CD4-positive, alpha-beta T cell treated with Interleukin-21 for 1 hour (primary cell): ENCODE measurements at regions not wholly inside any gene's neighbourhood (a gene's known extent, or its start where the extent isn't known, plus 50 kb on each side); places are given as distances from the start of the nearest gene placed in this dataset.
A peak's percentile ranks its signal among the peaks of the same experiment; 100 is the strongest.
"Not testable (repeated sequence)": the region's sequence is repeated elsewhere in the genome, so short reads cannot be mapped to it uniquely, and the experiment has no call there.

Experiments
- DNase-seq: peaks from one replicate; pipeline ENCODE4 v3.0.0-alpha.2; 2020

DNA sequence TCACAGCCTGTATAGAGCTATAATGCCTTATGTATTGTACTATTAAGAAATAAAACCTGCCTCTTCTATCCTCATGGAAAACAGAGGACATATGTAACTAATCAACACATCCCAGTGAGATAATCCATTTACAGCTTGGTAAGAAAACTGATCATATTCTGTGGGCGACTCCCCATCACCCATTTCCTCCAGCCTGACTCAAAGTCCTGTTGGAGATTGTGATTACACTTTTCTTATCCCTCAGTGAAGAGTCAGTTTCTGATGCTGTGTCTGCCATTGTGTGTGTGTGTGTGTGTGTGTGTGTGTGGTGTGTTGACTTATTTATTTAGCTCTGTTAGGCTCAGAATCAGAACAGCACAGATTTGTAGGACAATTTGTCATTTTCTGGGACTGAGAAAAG, 212.8 kb downstream of the FGF9 start:
- DNase-seq: no peak

- DNase-seq: no peak
Observed at GRCh38 chr13:21884299-21884909, 213.5 kb downstream of the FGF9 start.

DNA sequence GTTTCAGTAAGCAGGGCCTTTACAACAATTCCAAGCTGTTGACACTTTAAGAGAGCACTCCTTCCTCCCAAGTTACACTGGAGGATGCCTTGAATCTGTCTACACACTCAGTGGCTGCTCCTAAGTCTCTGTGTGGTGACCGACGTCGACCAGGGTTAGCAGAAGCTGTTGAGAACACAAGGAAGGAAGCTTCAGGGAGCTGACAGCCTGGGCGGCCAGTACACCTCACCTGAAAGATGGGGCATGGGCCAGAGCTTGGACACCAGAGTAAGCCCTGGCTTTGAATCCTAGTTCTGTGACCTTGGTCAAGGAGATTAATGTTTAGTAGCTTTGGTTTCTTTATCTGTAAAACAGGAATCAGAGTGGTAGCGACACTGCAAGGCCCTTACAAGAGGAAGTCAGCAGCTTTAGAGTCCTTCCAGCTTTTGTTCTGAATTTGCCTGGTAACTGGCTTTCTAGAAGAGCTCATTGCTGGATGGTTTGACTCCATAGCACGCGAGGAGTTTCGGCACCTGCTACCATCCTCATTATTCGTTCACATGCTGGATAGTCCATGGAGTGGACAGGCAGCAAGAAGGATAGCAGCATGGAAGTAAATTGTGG, 214.2 kb downstream of the FGF9 start:
- no peak for DNase-seq

- DNase-seq: no peak
Observed at GRCh38 chr13:21885714-21886224, 214.9 kb downstream of the FGF9 start.

DNA sequence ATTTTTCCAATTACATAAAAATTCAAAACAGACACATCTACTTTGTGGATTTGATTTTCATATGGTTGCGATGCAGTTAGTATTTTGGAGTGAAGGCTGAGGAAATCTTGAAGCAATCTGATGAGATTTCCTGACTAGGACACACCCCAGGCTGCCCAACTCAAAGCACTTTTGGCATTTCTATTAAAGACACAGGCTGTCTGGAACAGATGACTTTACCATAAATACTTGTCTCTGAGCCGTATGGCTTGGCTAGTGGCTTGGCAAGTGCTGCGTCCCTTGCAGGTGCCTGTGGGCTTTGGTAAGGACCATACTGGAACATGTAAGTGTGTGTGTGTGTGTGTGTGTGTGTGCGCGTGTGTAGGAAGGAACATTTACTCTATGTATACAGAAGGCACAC, 218.8 kb downstream of the FGF9 start:
- no peak for DNase-seq

DNA sequence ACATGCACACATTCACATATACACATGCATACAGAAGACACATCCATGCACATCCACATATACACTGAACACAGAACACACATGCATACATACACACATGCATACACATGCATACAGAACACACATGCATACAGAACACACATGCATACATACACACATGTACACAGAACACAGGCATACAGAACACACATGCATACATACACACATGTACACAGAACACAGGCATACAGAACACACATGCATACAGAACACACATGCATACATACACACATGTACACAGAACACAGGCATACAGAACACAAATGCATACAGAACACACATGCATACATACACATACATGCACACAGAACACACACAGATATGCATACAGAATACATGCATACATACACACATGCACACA, 219.3 kb downstream of the FGF9 start:
- not testable (repeated sequence) for DNase-seq

GRCh38 chr13:21894091-21894490, 223.2 kb downstream of the FGF9 start:
- no peak for DNase-seq

DNA sequence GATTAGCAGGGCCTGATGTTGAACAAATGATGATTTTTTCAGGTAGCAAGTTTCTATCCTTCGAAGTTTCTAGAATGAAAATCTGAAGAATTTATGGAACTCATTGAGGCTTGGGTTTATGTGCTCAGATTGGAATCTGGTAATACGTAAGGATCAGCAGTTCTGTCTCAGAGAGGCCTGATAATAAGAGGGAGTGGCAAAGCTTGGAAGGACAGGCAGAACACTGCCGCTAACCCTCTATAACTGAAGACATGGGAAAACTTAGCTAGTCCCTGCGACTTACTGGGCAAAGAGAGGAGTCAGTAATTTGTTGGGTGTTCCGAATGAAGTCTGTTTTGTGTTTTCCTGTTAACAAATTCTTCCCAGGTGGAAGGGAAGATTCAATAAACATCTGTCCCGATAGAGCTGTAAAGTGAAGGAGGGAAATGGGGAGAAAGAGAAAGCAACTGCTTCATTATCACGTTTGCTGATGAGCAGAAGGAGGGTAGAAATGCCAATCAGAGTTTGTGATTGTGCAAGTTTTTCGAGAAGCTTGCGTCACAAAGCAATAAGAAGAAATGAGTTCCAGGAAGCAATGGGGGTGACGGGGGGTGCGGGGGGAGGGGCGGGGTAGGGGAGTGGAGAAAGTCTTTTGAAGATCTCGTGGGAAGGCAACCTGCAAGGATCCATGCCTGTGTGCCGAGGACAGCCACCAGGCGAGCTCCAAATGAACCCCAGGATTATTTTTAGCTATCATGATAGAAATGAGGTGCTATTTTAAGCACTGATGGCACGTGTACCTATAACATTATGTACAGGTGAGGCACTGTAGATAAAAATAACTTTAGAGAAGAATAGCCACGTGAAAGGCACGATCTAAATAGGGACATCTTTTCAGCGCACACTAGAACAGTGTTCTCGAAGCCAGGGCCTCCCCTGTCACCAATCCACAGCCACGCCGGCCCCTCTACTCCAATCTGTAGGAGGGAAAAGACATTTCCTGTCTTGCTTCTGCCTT, 224.1 kb downstream of the FGF9 start:
- no peak for DNase-seq

- DNase-seq: no peak
Observed at GRCh38 chr13:21895779-21896178, 224.9 kb downstream of the FGF9 start.

DNA sequence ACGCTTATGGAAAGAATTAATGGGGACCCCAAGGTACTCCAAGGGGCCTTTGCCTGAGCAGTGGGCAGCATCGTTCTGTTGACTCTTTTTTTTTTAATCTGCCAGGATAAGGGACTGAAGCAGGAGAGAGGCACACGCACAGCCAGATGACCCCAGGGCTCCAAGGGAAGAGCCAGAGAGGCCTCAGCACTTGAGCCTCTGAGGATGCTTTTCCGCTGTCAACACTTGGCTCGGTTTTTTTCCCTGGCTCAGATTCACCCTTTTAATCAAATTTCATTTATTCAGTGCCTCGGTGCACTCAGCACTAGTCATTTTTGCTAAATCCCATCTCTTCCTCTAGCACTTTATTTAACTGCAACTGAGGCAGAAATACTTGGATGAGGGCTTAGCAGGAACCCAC, 226.3 kb downstream of the FGF9 start:
- no peak for DNase-seq

DNA sequence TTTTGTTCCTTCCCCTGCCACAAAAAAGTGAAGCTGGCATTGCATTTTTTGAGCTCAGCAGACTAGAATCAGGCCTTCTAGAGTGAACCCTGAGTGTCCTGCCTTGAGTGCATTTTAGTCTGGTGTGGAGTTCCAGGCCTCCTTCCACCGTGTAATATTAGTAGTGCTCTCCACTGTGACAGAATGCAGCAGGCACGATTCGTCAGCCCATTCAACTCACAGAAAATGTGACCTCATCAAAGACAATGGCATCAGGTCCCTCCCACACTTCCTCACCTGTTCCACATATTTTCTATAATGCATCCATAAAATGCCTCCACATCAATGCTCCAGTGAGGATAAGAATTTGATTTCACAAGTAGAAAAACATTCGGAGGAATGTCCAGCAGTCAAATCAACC, 227.6 kb downstream of the FGF9 start:
- DNase-seq: no peak

DNA sequence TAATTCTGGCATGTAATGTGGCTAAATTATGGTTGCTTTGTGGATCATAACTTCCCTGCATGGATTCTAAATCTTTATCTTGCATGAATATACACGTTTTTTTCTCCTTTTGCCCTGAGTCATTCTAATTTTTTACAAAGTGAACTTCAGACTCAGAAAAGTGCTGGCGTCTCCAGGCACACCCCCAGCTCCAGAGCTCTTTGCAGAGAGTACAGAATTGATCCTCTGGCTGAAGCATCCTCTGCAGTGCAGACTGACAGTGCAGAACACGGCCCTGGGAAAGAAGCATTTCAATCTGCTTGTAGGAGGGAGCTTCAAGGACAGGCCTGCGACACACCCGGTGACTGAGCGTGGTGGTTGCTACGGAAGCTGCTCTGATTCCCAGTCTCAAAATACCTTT, 228.1 kb downstream of the FGF9 start:
- DNase-seq: no peak

- DNase-seq: no peak
Observed at GRCh38 chr13:21901336-21901735, 230.5 kb downstream of the FGF9 start.

DNA sequence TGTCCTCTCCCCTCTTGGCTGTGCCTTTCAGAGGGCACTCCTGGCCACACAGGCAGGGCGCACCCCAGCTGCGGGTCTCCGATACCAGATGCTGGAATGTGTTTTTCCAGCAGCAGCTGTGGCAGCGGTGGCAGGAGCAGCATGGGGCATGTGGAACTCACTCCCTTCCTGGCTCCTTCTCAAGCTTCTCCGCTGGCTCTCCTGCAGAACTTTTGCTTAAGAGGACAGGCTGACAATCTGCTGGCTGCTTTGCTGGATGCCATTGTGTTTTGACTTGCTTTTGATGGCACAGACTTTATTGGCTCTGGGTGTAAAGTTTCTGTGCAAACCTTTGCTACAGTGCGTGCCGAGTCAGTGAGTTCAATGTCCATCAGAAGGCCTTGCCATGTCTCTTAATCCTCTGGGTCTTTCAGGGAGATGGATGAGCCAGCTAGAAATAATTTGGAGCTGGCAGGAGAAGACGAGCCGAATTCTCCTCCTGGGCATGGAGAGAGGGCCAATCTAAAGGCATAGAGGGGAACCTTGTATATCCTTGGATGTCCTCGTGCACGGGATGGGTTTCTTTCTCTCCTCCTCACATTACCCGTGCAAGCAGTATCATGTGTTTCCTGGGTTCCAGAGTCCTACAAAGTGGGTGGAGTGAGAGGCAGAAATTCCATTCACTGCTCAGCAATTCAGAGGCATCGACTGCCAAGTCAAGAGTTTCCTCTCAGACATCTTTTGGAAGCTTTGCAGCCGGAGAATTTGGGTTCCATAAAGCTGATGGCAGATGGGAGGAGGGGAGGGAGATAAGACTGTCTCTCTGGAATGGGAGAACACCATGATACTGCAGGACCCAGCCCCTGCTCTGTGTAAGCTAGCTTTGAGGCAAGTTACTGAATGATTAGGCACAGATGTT, 231.2 kb downstream of the FGF9 start:
- DNase-seq: no peak

DNA sequence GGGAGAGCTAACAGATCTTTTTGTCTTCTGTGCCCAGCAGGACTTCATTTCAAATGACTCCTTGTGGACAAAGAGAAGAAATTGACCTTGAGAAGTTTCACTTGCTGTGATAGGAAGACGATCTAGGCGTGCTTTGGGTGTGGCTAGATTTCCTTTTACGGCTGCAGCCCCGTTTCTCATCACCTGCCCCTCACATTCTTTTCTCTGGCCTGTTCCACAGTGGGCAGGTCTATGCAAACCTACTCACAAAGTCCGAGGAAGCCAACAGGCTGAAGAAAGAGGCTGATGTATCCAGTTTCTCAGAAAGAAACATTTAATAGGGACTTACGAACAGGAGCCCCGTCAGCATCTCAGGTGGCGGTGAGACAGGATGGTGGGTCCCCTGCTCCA, 231.8 kb downstream of the FGF9 start:
- DNase-seq: no peak

- no peak for DNase-seq
Observed at GRCh38 chr13:21905486-21905885, 234.6 kb downstream of the FGF9 start.

DNA sequence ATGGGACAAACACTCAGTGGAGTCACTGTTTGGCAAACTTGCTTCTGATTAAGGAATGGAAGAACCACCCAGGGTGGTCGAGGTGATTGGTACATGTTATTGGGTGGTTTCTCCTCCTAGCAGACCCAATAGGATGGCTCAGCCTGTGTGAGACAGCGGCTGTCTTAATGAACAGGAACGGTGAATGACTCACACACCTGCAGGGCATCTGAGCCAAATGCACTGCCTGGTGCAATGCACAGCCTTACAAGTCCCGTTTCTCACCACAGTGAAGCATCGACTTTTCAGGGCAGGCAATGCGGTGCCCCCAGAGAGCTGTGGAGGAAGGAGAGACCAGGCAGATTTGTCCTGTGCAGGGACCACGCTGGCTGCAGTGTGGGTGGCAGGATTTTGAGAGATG, 238.5 kb downstream of the FGF9 start:
- no peak for DNase-seq

DNA sequence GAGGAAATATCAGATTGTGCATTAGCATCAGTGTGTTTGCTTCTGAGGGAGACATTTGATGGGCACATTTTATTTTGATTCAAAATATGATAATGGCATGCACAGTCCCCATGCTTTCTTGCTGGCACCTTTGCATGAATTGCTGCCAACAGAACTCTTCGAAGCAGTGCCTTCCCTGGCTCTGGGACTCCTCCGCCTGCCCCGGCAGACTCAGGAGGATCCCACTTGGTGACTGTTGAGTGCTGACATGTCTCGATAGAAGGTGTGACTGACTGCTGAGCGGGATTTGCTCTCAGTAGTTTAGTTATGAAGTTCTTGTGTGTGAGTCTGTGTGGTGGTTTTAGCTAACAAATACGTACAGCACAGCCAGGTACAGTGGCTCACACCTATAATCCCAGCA, 239.7 kb downstream of the FGF9 start:
- DNase-seq: no peak

GRCh38 chr13:21911646-21912298, 240.9 kb downstream of the FGF9 start:
- DNase-seq: no peak

- peak; percentile 5 for DNase-seq
Observed at GRCh38 chr13:21913010-21913409, 242.1 kb downstream of the FGF9 start.

GRCh38 chr13:21917086-21918015, 246.5 kb downstream of the FGF9 start:
- DNase-seq: no peak
